Activated CD8-positive, alpha-beta memory T cell treated with anti-CD3 and anti-CD28 coated beads for 4 hours (primary cell): ENCODE measurements at regions not wholly inside any gene's neighbourhood (a gene's known extent, or its start where the extent isn't known, plus 50 kb on each side); places are given as distances from the start of the nearest gene placed in this dataset.
"Not testable (repeated sequence)": the region's sequence is repeated elsewhere in the genome, so short reads cannot be mapped to it uniquely, and the experiment has no call there.

ENCODE experiments used
- DNase-seq, 2 donors: peaks; one replicate each; pipeline ENCODE4 v3.0.0-alpha.2; 2020; ENCODE audit warnings: low read depth in 2 of 2

DNA sequence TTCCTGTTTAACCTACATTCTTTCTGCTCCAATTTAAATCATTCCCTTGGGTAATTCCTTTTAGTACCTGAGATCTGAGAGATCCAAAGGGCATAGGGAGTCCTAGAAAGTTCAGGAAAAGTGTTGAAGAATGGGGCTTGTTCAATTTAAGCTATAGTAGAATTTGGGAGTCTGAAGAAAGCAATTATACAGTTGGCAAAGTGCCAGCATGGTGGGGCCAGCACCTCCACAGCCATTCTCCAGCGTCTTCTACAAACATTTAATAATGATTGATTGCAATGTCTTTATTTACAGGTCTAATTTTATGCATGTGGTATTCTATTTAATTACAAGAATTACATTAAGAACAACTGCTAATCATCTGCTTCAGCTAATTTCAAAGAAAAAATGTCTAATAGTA, 957.7 kb upstream of the GYPC start:
- DNase-seq: no peak

DNA sequence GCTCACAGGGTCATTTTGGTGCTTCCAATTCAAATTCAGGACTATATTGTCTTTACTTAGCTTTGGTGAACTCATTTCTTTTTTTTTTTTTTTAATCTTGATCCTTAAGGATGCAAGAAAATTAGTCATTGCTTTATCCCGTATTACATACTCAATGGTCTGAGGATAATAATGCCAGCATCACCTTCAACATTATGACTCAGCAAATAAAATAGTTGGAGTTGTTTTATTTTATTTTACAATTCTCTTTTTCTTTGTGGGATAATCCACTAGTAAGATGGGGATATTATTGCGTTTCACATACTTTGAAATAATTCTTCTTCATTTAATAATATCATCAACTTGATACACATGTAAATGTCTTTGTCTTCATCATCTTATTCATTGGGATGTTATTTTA, 954.9 kb upstream of the GYPC start:
- no peak for DNase-seq

DNA sequence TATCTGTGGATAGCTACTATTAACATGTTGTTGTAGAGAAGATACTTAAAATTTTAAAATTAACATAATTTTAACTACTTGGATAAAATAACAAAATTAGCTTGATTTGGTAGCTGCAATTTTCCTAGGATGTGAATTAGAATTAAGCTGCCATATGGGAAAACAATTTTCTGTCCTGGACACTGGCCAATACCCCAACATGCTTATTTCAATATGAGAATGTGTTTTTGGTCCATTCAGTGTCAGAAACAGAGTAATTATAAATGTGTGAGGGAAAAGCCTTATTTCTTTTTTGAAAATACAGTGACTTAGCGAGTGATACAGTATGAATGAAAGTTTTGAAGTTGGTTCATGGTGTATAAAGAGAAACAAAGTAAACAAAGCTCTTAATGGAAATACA, 948.3 kb upstream of the GYPC start:
- no peak for DNase-seq

DNA sequence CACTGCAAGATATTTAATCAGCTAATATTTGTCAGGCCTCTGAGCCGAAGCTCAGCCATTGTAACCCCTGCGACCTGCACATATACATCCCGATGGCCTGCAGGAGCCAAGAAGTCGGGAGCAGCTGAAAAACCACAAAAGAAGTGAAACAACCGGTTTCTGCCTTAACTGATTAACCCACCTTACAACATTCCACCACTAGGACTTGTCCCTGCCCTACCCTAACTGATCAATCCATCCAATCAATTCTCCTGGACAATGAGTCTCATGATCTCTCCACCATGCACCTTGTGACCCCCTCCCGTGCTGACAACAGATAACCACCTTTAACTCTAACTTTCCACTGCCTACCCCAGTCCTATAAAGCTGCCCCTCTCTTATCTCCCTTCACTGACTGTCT, 945.4 kb upstream of the GYPC start:
- DNase-seq: no peak

DNA sequence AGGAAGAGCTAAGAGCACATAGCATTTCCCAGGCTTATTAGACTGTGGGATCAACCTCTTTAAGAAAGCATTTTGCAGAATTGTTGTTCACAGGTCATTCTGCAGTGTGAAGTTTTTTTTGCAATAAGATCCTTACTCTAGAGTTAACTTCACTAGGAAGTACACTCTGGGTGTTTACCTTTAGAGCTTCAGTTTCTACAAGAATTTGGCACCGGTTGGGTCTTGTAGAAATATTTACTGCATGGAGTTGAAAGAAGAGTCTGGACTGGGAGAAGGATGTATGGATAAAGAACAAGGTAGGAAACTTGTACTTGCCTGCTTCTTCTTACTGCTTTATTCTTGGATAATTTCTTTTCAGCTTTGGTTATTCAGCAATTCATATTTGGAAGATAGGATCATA, 944.9 kb upstream of the GYPC start:
- DNase-seq: no peak

- no peak for DNase-seq
Observed at GRCh38 chr2:125713533-125713932, 942.4 kb upstream of the GYPC start.

GRCh38 chr2:125721072-125721721, 934.8 kb upstream of the GYPC start:
- DNase-seq: no peak

GRCh38 chr2:125730921-125731320, 925.0 kb upstream of the GYPC start:
- DNase-seq: no peak

- no peak for DNase-seq
Observed at GRCh38 chr2:125736306-125736705, 919.7 kb upstream of the GYPC start.

GRCh38 chr2:125745514-125745913, 910.4 kb upstream of the GYPC start:
- DNase-seq: no peak

- DNase-seq: no peak
Observed at GRCh38 chr2:125746321-125747164, 909.4 kb upstream of the GYPC start.

- no peak for DNase-seq
Observed at GRCh38 chr2:125747165-125747425, 908.9 kb upstream of the GYPC start.

DNA sequence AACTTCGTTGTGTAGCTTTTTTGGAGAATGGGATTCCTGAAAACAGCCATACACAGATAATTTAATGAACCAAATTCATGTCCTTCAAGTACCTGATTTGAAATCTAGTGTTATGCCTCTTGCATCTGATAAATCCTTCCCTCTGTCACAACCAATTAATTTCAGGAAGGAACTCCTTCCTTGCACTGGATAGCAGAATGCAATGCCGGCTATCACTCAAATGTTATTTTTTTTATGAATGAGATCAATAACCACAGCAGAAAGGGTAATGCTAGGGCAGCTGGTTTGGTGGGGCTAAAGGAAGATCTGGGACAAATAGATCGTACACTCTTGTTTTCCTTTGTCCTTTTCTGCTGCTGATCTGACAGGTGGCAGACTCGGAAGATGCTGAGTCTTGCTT, 899.5 kb upstream of the GYPC start:
- no peak for DNase-seq

DNA sequence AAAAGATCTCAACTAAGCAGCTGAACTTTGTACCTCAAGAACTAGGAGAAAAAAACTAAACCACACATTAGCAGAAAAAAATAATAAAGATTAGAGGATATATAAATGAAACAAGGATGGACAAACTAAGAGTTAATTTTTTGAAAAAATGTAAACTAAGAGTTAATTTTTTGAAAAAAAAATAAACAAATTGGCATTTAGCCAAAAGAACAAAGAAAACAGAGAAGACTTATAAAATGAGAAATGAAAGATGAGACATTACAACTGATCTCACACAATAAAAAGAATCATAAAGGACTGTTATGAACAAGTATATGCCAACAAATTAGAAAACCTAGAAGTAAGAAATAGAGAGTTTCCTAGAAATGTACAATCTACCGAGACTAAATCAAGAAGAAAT, 859.2 kb upstream of the GYPC start:
- no peak for DNase-seq

GRCh38 chr2:125797192-125797591, 858.8 kb upstream of the GYPC start:
- no peak for DNase-seq

- DNase-seq: no peak
Observed at GRCh38 chr2:125822746-125823145, 833.2 kb upstream of the GYPC start.

- DNase-seq: not testable (repeated sequence)
Observed at GRCh38 chr2:125825781-125826180, 830.2 kb upstream of the GYPC start.

GRCh38 chr2:125837128-125837527, 818.8 kb upstream of the GYPC start:
- no peak for DNase-seq

DNA sequence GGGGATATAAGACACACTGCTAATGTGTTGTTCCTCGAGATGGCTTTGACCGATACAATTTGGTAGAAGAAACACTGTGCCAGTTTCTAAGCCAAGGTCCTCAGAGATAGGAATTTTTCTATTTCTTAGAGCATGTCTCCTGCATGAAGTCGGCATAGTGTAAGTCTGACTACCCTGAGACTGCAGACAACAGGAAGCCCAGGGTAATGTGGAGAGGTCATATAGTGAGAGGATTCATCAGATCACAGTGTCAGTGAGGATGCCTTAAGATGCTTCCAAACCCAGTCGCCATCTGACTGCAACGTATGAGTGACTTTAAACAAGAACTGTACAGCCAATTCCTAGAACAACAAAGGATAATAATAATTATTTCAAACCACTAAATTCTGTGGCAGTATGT, 818.3 kb upstream of the GYPC start:
- no peak for DNase-seq

DNA sequence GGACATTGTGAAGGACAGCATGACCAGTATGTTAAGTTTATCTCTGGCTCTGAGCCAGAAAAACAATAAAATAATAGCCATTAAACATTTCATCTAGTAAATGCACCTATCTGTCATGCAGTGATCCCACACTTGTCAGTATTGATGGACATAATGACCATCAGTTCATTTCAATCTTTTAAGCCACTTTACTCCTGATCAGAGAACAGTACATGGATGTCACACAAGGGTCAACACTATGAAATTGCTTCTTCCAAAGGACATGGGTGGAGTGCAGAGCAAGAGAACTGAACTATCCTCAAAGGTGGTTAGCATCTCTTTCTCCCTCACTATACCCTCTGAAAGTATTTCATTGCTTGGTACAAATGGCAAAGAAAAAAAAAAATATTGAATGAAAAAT, 816.0 kb upstream of the GYPC start:
- DNase-seq: no peak

DNA sequence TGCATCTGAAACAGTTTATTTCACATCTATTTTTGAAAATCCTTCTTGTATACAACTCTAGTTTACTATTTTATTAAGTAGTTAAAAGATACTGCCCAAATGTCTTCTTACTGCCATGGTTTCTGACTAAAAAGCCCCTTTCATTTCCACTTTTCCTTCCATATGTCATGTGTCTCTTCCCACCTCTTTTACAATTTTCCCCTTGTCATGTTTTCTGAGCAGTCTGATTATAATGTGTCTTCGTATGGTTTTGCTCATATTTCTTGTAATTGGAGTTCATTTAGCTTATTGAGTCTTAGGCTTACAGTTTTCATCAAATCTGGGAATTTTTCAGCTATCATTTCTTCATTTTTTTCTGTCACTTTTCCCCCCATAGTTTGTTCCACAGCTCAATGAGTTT, 813.9 kb upstream of the GYPC start:
- DNase-seq: no peak

GRCh38 chr2:125850541-125850940, 805.4 kb upstream of the GYPC start:
- DNase-seq: no peak

- DNase-seq: no peak
Observed at GRCh38 chr2:125852364-125852763, 803.6 kb upstream of the GYPC start.

DNA sequence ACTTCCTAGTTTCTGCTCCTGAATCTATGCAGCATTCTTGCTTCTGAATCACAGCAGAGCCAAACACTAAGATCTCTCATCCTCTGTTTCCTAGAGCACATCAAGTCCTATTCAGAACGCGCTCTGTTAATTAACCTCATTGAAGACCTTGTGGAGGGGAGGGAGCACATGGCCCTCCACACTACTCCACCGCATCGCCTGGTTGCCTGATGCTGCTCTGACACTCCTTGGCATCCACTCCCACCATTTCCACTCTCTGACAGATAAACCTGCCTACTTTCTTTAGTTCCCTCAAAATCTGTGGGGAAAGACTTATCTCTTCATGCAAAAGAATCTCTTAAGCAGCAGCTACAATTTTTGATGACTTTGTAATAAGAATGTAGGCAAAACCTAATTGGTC, 802.3 kb upstream of the GYPC start:
- no peak for DNase-seq
